HEK293 (cell line): ENCODE measurements at regions not wholly inside any gene's neighbourhood (a gene's known extent, or its start where the extent isn't known, plus 50 kb on each side); places are given as distances from the start of the nearest gene placed in this dataset.
"Not testable (repeated sequence)": the region's sequence is repeated elsewhere in the genome, so short reads cannot be mapped to it uniquely, and the experiment has no call there.

ENCODE experiments used
- HOXC10 ChIP-seq: sonication (generic); formaldehyde crosslinking; IDR thresholded peaks from 2 replicates; pipeline ENCODE4 v1.8.1; 2023; ENCODE audit warnings: mild to moderate bottlenecking, missing genetic modification reagents
- SETDB1 ChIP-seq: IDR thresholded peaks from one replicate; pipeline ENCODE4 v1.6.1; 2017; ENCODE audit warnings: mild to moderate bottlenecking, low read length, moderate library complexity, mixed read lengths; ENCODE audit not compliant: insufficient read length
- YY1 ChIP-seq: fragments of 450-650 bp; formaldehyde crosslinking; IDR thresholded peaks from 2 replicates; pipeline ENCODE4 v1.5.1; 2018; ENCODE audit warnings: missing biosample characterization, missing genetic modification characterization
- ZBTB49 ChIP-seq: fragments of 450-650 bp; formaldehyde crosslinking; IDR thresholded peaks from 2 replicates; pipeline ENCODE4 v1.5.1; 2016; ENCODE audit warnings: missing biosample characterization, missing genetic modification characterization, low read depth
- ZNF701 ChIP-seq: fragments of 450-650 bp; formaldehyde crosslinking; IDR thresholded peaks from 2 replicates; pipeline ENCODE4 v1.5.1; 2016; ENCODE audit warnings: missing biosample characterization, missing genetic modification characterization
- TF ChIP-seq, protein P1 (sequence below): IDR thresholded peaks from 2 replicates; pipeline ENCODE4 v1.6.1; 2011; ENCODE audit warnings: mild to moderate bottlenecking, low read depth, low read length, borderline replicate concordance

- not testable (repeated sequence) for TF ChIP-seq ZNF701 (tag by site-specific recombination); SETDB1; HOXC10 (CRISPR knock-in tag); ZBTB49 (tag by site-specific recombination); YY1 (tag by site-specific recombination)
- TF ChIP-seq, protein P1, sequence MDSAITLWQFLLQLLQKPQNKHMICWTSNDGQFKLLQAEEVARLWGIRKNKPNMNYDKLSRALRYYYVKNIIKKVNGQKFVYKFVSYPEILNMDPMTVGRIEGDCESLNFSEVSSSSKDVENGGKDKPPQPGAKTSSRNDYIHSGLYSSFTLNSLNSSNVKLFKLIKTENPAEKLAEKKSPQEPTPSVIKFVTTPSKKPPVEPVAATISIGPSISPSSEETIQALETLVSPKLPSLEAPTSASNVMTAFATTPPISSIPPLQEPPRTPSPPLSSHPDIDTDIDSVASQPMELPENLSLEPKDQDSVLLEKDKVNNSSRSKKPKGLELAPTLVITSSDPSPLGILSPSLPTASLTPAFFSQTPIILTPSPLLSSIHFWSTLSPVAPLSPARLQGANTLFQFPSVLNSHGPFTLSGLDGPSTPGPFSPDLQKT = not testable (repeated sequence)
Observed at GRCh38 chr20:30719415-30720199, 537.9 kb upstream of the DEFB115 start.
